ENCODE measurements at regions not wholly inside any gene's neighbourhood (a gene's known extent, or its start where the extent isn't known, plus 50 kb on each side); places are given as distances from the start of the nearest gene placed in this dataset.

GRCh38 chr3:162073422-162073975, 576.9 kb downstream of the OTOL1 start:
- no peaks in the 10 kb centered on the region for H3K4me1 ChIP-seq (ENCODE audit: insufficient read depth, low read length)
- H3K9me2 ChIP-seq (replicated peaks; ENCODE audit: low read length), result no peaks in the 10 kb centered on the region
- no peak overlapping the region for H3K4me2 ChIP-seq (ENCODE audit: low read length)
- no peak overlapping the region for H3K4me3 ChIP-seq (ENCODE audit: low read length)
- H2AFZ ChIP-seq (ENCODE audit: low read length), result no peak overlapping the region
- no peaks in the 10 kb centered on the region for H3K79me2 ChIP-seq (ENCODE audit: low read length)
- intact Hi-C loops (cut with micrococcal nuclease), result no loop called here
- TF ChIP-seq EZH2 (IDR thresholded peaks at IDR 0.05; ENCODE audit: low read length, unreplicated experiment) (no peak), CTCF (conservative IDR thresholded peaks at IDR 0.05; ENCODE audit: low read depth, low read length) (no peak), EZH2phosphoT487 (IDR thresholded peaks at IDR 0.05; ENCODE audit: borderline replicate concordance, low read length) (no peak)
- no TSS peak for BruUV-seq (replicated peaks)
- H3K9me3 ChIP-seq (ENCODE audit: low read length), result no peaks in the 10 kb centered on the region
- H3K27ac ChIP-seq (ENCODE audit: low read length), result no peak overlapping the region
- H3F3A ChIP-seq (ENCODE audit: low read length, unreplicated experiment), result no peaks in the 10 kb centered on the region
- H4K20me1 ChIP-seq (ENCODE audit: low read length), result no peaks in the 10 kb centered on the region
- ATAC-seq (no peak), DNase-seq (no peak)
- H3K36me3 ChIP-seq (ENCODE audit: low read depth, low read length), result no peaks in the 10 kb centered on the region
- no peaks in the 10 kb centered on the region for H3K27me3 ChIP-seq (ENCODE audit: low read length)
- H3K9ac ChIP-seq (ENCODE audit: low read length), result no peak overlapping the region
- ChIA-PET POLR2A (ENCODE audit: unreplicated experiment) (no interaction called here), CTCF (interaction anchor here (0.5 to 0.6 kb wide), 2 partner anchors 9 to 13 kb away, joined by 3 to 5 read pairs; no protein-coding TSS in a partner anchor)

- Histone ChIP-seq H2AFZ (ENCODE audit: low read length) (no peak overlapping the region), H3K4me2 (ENCODE audit: low read length) (no peak overlapping the region), H3F3A (ENCODE audit: low read length, unreplicated experiment) (no peaks in the 10 kb centered on the region), H3K36me3 (ENCODE audit: low read depth, low read length) (no peaks in the 10 kb centered on the region), H3K79me2 (ENCODE audit: low read length) (no peaks in the 10 kb centered on the region), H3K9me3 (ENCODE audit: low read length) (no peaks in the 10 kb centered on the region), H3K4me1 (ENCODE audit: insufficient read depth, low read length) (no peaks in the 10 kb centered on the region), H4K20me1 (ENCODE audit: low read length) (no peaks in the 10 kb centered on the region), H3K9me2 (replicated peaks; ENCODE audit: low read length) (no peaks in the 10 kb centered on the region), H3K27me3 (ENCODE audit: low read length) (no peaks in the 10 kb centered on the region), H3K9ac (ENCODE audit: low read length) (no peak overlapping the region), H3K4me3 (ENCODE audit: low read length) (no peak overlapping the region), H3K27ac (ENCODE audit: low read length) (no peak overlapping the region)
- ATAC-seq, result no peak
- no TSS peak for BruUV-seq (replicated peaks)
- no peak for TF ChIP-seq EZH2phosphoT487 (IDR thresholded peaks at IDR 0.05; ENCODE audit: borderline replicate concordance, low read length)
- no peak for TF ChIP-seq EZH2 (IDR thresholded peaks at IDR 0.05; ENCODE audit: low read length, unreplicated experiment)
- no peak for TF ChIP-seq CTCF (conservative IDR thresholded peaks at IDR 0.05; ENCODE audit: low read depth, low read length)
- no peak for DNase-seq
- ChIA-PET CTCF (no interaction called here), POLR2A (ENCODE audit: unreplicated experiment) (no interaction called here)
- intact Hi-C loops (cut with micrococcal nuclease), result no loop called here
Measured at GRCh38 chr3:162077108-162077507, 580.5 kb downstream of the OTOL1 start.

- H3K27ac ChIP-seq (ENCODE audit: low read length), result no peak overlapping the region
- no TSS peak for BruUV-seq (replicated peaks)
- H2AFZ ChIP-seq (ENCODE audit: low read length), result no peak overlapping the region
- ChIA-PET CTCF (interaction anchor here (0.6 kb wide), 1 partner anchor 9 kb away, joined by 5 read pairs; no protein-coding TSS in a partner anchor), POLR2A (ENCODE audit: unreplicated experiment) (no interaction called here)
- intact Hi-C loops (cut with micrococcal nuclease), result no loop called here
- no peaks in the 10 kb centered on the region for H4K20me1 ChIP-seq (ENCODE audit: low read length)
- H3K4me3 ChIP-seq (ENCODE audit: low read length), result no peak overlapping the region
- no peaks in the 10 kb centered on the region for H3K79me2 ChIP-seq (ENCODE audit: low read length)
- H3K4me2 ChIP-seq (ENCODE audit: low read length), result no peak overlapping the region
- no peaks in the 10 kb centered on the region for H3K9me2 ChIP-seq (replicated peaks; ENCODE audit: low read length)
- TF ChIP-seq EZH2phosphoT487 (IDR thresholded peaks at IDR 0.05; ENCODE audit: borderline replicate concordance, low read length), result no peak
- no peaks in the 10 kb centered on the region for H3K9me3 ChIP-seq (ENCODE audit: low read length)
- no peaks in the 10 kb centered on the region for H3K4me1 ChIP-seq (ENCODE audit: insufficient read depth, low read length)
- H3K9ac ChIP-seq (ENCODE audit: low read length), result no peak overlapping the region
- H3K36me3 ChIP-seq (ENCODE audit: low read depth, low read length), result no peaks in the 10 kb centered on the region
- DNase-seq (no peak), ATAC-seq (no peak)
- no peaks in the 10 kb centered on the region for H3K27me3 ChIP-seq (ENCODE audit: low read length)
- no peaks in the 10 kb centered on the region for H3F3A ChIP-seq (ENCODE audit: low read length, unreplicated experiment)
Measured at GRCh38 chr3:162082516-162082915, 585.9 kb downstream of the OTOL1 start.
